SK-N-SH (cell line): ENCODE measurements at regions not wholly inside any gene's neighbourhood (a gene's known extent, or its start where the extent isn't known, plus 50 kb on each side); places are given as distances from the start of the nearest gene placed in this dataset.

Experiments used
- CTCF ChIA-PET: fragments of 300-600, 350-600 bp; formaldehyde crosslinking; extraction: SDS; loops from one replicate; lab custom pipeline; 2021; lab: Yijun Ruan, JAX
- POLR2A ChIA-PET: fragments of 350-600 bp; sonication (Branson Sonifier 250); formaldehyde crosslinking; extraction: SDS; loops from one replicate; lab custom pipeline; 2020; ENCODE audit warnings: antibody characterized with exemption, inconsistent platforms; lab: Yijun Ruan, JAX
- DNase-seq: peaks from one replicate; pipeline ENCODE4 v3.0.0; 2012
- H2AFZ ChIP-seq: fragments of 200-600 bp; sonication (generic); 2 replicates; pipeline ENCODE4 v1.8.1; 2016; ENCODE audit warnings: antibody characterized with exemption, mild to moderate bottlenecking, low read depth
- H3F3A ChIP-seq: fragments of 200-600 bp; sonication (generic); replicated peaks from 2 replicates; pipeline ENCODE3; 2016; ENCODE audit warnings: antibody characterized with exemption, mild to moderate bottlenecking; ENCODE audit not compliant: insufficient read depth
- H3K27ac ChIP-seq, 2 experiments: fragments of 200-500 bp in 1 of 2; fragments of 200-600 bp in 1 of 2; sonication (Bioruptor generic) in 1 of 2; sonication (generic), shearing (Covaris generic) in 1 of 2; 2 replicates each; pipeline versions ENCODE4 v1.5.1 to v1.6.1; 2014 to 2016; ENCODE audit warnings: low read depth in 2 of 2, inconsistent platforms in 1 of 2, low read length in 1 of 2, mild to moderate bottlenecking in 1 of 2, mixed read lengths in 1 of 2
- H3K27me3 ChIP-seq: fragments of 200-600 bp; sonication (generic), shearing (Covaris generic); 2 replicates; pipeline ENCODE4 v1.6.1; 2016; ENCODE audit warnings: mixed run types; ENCODE audit not compliant: insufficient read depth
- H3K36me3 ChIP-seq, 2 experiments: fragments of 200-500 bp in 1 of 2; fragments of 200-600 bp in 1 of 2; sonication (Bioruptor generic) in 1 of 2; sonication (generic) in 1 of 2; replicated peaks in 1 of 2; 2 replicates each; pipeline versions ENCODE3 to v1.5.1; 2014 to 2016; ENCODE audit warnings: low read length in 1 of 2, mild to moderate bottlenecking in 1 of 2; ENCODE audit not compliant: insufficient read depth in 2 of 2, control insufficient read depth in 1 of 2
- H3K4me1 ChIP-seq, 2 experiments: fragments of 200-500 bp in 1 of 2; fragments of 200-600 bp in 1 of 2; sonication (Bioruptor generic) in 1 of 2; sonication (generic), shearing (Covaris generic) in 1 of 2; 2 replicates each; pipeline versions ENCODE4 v1.5.1 to v1.6.1; 2014 to 2016; ENCODE audit warnings: low read depth in 1 of 2, low read length in 1 of 2, mixed run types in 1 of 2; ENCODE audit not compliant: insufficient read depth in 2 of 2, control insufficient read depth in 1 of 2
- H3K4me2 ChIP-seq: fragments of 200-600 bp; sonication (generic), shearing (Covaris generic); 2 replicates; pipeline ENCODE4 v1.6.1; 2017; ENCODE audit warnings: mixed run types
- H3K4me3 ChIP-seq, 2 experiments: fragments of 200-500 bp in 1 of 2; fragments of 200-600 bp in 1 of 2; sonication (Bioruptor generic) in 1 of 2; sonication (generic), shearing (Covaris generic) in 1 of 2; 2 replicates each; pipeline versions ENCODE4 v1.5.1 to v1.8.1; 2014 to 2016; ENCODE audit warnings: low read depth in 2 of 2, inconsistent platforms in 1 of 2, low read length in 1 of 2, mild to moderate bottlenecking in 1 of 2, mixed read lengths in 1 of 2, moderate library complexity in 1 of 2
- H3K79me2 ChIP-seq: fragments of 200-600 bp; sonication (generic); 2 replicates; pipeline ENCODE4 v1.8.1; 2017; ENCODE audit warnings: mild to moderate bottlenecking; ENCODE audit not compliant: insufficient read depth
- H3K9ac ChIP-seq: fragments of 200-600 bp; sonication (generic); 2 replicates; pipeline ENCODE4 v1.6.1; 2017; ENCODE audit warnings: mixed run types
- H3K9me2 ChIP-seq: fragments of 200-600 bp; sonication (generic); 2 replicates; pipeline ENCODE4 v1.6.1; 2017; ENCODE audit warnings: mixed run types
- H3K9me3 ChIP-seq: fragments of 200-600 bp; sonication (generic); 2 replicates; pipeline ENCODE4 v1.6.1; 2017; ENCODE audit warnings: mixed run types, mild to moderate bottlenecking, moderate library complexity
- H4K20me1 ChIP-seq: fragments of 200-600 bp; sonication (generic); 2 replicates; pipeline ENCODE4 v1.6.1; 2017; ENCODE audit warnings: mild to moderate bottlenecking, mixed run types; ENCODE audit not compliant: insufficient read depth
- EP300 ChIP-seq, 2 experiments: IDR thresholded peaks; 2 replicates each; pipeline versions ENCODE4 v1.4.0 to v1.6.1; 2012; ENCODE audit warnings: borderline replicate concordance in 1 of 2, low read depth in 1 of 2, low read length in 1 of 2
- JUND ChIP-seq: IDR thresholded peaks from 2 replicates; pipeline ENCODE4 v1.4.0; 2012
- MEF2A ChIP-seq: IDR thresholded peaks from 2 replicates; pipeline ENCODE4 v1.4.0; 2012; ENCODE audit warnings: low read depth, borderline replicate concordance
- NRF1 ChIP-seq: IDR thresholded peaks from 2 replicates; pipeline ENCODE4 v1.6.1; 2012; ENCODE audit warnings: low read depth, mild to moderate bottlenecking, low read length
- PBX3 ChIP-seq: IDR thresholded peaks from 2 replicates; pipeline ENCODE4; 2012
- REST ChIP-seq: IDR thresholded peaks from 2 replicates; pipeline ENCODE4 v1.6.1; 2012; ENCODE audit warnings: mild to moderate bottlenecking, low read depth, low read length, moderate library complexity
- SMC3 ChIP-seq: IDR thresholded peaks from 2 replicates; pipeline ENCODE4 v1.6.1; 2012; ENCODE audit warnings: low read depth, low read length, improper control_type of control experiment
- TEAD4 ChIP-seq: IDR thresholded peaks from 2 replicates; pipeline ENCODE4 v1.4.0; 2012; ENCODE audit warnings: mild to moderate bottlenecking, borderline replicate concordance; ENCODE audit not compliant: insufficient read depth
- USF1 ChIP-seq: IDR thresholded peaks from 2 replicates; pipeline ENCODE4 v1.4.0; 2012; ENCODE audit warnings: low read depth, borderline replicate concordance
- USF2 ChIP-seq: fragments of 150-350 bp; IDR thresholded peaks from 2 replicates; pipeline ENCODE4 v1.6.1; 2017; ENCODE audit warnings: antibody characterized with exemption, low read length, low read depth, borderline replicate concordance
- YY1 ChIP-seq: IDR thresholded peaks from 2 replicates; pipeline ENCODE4 v1.4.0; 2012; ENCODE audit warnings: low read depth, mild to moderate bottlenecking
- ZBTB33 ChIP-seq: IDR thresholded peaks from 2 replicates; pipeline ENCODE4 v1.4.0; 2012; ENCODE audit warnings: low read depth, borderline replicate concordance
- WGBS: methylation state at CpG from one replicate; pipeline ENCODE4 v1.1.6; 2017; ENCODE audit warnings: low lambda C conversion rate; 5-methylcytosine and 5-hydroxymethylcytosine counted together

- H3K4me1 ChIP-seq = no peaks in the 10 kb centered on the region
- H3K9me2 ChIP-seq = no peaks in the 10 kb centered on the region
- no peak overlapping the region for H3K4me3 ChIP-seq
- H3K27me3 ChIP-seq = peaks cover 10% of the 10 kb centered on the region; the same call in 1 of the 2 replicates
- no peaks in the 10 kb centered on the region for H3K79me2 ChIP-seq
- H3K9me3 ChIP-seq = no peaks in the 10 kb centered on the region
- CTCF ChIA-PET = interaction anchor here (1.3 kb wide), 1 partner anchor 17 kb away, joined by 5 read pairs; no protein-coding TSS in a partner anchor
- WGBS = 58% methylated on average over 15 of the region's 19 CpGs
- H3K27ac ChIP-seq = no peak overlapping the region
- peaks cover 10% of the 10 kb centered on the region for H3F3A ChIP-seq
- H2AFZ ChIP-seq = no peak overlapping the region
- no peaks in the 10 kb centered on the region for H3K36me3 ChIP-seq
- no peak overlapping the region for H3K4me2 ChIP-seq
- no peak for TF ChIP-seq MEF2A
- TF ChIP-seq EP300 (IDR thresholded peaks at IDR 0.05; ENCODE audit: borderline replicate concordance in 1 of 2, low read depth in 1 of 2, low read length in 1 of 2) = no peak
- TF ChIP-seq SMC3 = no peak
- TF ChIP-seq REST = no peak
- no peak for TF ChIP-seq NRF1
- no peak for TF ChIP-seq PBX3
- TF ChIP-seq ZBTB33 = no peak
- TF ChIP-seq USF1 = no peak
- TF ChIP-seq USF2 = no peak
- no peak for TF ChIP-seq TEAD4
- no peak for TF ChIP-seq YY1
- TF ChIP-seq JUND = no peak
- no peaks in the 10 kb centered on the region for H4K20me1 ChIP-seq
- H3K9ac ChIP-seq = no peak overlapping the region
- POLR2A ChIA-PET = no interaction called here
- DNase-seq = no peak
These were observed 131.2 kb downstream of the C16orf95 start for GRCh38 chr16:87185983-87186382.
